ENCODE measurements at regions not wholly inside any gene's neighbourhood (a gene's known extent, or its start where the extent isn't known, plus 50 kb on each side); places are given as distances from the start of the nearest gene placed in this dataset.

GRCh38 chrX:97766501-97767095, 882.9 kb downstream of the RPA4 start:
- DNase-seq (ENCODE audit: low spot score) = no peak

DNA sequence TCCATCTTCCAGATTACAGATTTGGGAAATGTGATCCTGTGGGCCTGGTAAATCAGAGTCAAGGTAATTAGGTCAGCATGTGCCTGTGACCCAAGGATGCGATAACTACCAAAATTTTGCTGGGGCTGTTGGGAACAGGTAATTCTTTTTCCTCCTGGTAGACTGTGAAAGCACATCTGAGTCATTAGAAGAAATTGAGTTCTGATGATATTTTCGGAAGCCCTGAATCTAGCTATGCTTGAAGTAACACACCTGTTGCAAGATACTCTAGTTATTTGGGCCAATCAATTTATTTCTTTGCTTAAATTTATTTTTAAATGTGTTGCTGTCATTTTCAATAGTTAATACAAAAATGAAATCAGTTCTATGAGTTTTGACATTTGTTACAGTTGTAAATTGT, 903.6 kb downstream of the RPA4 start:
- DNase-seq (ENCODE audit: low spot score) = no peak

GRCh38 chrX:97787849-97788248, 904.1 kb downstream of the RPA4 start:
- DNase-seq (ENCODE audit: low spot score) = no peak

DNA sequence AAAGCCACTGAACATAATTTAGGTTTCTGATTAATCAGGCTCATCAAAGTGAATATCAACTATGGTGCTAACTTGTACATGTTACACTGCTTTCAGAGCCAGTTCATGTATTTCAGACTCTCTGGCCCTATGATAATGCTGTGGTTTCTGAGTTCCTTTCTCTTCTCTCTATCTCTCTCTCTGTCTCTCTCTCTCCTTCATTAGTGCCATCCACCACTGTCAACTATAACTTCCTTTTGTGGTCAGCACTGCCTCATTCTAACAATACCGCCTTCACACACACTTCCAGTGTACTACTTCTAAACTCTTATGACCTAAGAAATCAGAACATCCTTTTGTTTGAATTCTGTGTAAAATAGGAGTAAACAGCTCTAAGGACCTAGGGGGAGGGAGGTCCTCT, 907.1 kb downstream of the RPA4 start:
- DNase-seq (ENCODE audit: low spot score) = no peak

DNA sequence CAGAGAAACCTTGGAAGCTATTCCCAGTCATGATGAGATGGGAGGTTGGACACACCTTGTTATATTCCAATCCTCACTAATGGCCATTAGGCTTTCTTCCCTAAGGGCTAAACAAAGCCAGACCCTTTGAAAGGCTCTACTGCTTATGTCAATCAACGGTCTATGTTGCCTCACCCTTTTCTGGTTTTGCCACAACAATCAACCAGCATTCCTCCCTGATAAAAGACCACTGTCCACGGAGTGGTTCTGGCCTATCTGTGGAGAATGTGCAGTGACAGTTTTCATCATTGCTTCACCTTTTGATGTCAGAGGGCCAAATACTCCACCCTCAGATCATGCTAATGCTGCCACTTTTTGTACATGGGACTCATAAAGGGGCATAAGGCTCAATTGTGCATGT, 913.4 kb downstream of the RPA4 start:
- DNase-seq (ENCODE audit: low spot score) = no peak

- DNase-seq (ENCODE audit: low spot score) = no peak
These were observed 922.5 kb downstream of the RPA4 start for GRCh38 chrX:97806238-97806637.

- no peak for DNase-seq (ENCODE audit: low spot score)
These were observed 923.2 kb downstream of the RPA4 start for GRCh38 chrX:97806946-97807345.

DNA sequence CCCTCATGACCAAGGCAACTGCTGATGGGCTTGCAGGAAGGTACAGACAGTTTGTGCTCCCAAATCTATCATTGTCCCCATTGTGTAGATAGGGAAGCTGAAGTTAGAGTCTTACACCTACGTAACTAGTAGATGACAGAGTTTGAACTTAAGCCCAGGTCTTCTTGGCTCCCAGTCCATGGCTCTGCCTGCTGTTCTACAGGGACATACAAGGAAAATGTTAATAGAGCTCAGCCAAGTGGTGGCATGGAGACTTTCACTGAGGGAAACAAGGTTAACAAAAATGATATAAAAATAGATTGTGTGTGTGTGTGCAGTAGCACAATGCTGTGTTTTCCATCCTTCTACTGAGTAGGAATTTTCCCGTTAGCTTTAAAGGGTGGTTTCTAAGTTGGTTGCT, 936.5 kb downstream of the RPA4 start:
- DNase-seq (ENCODE audit: low spot score) = no peak

DNA sequence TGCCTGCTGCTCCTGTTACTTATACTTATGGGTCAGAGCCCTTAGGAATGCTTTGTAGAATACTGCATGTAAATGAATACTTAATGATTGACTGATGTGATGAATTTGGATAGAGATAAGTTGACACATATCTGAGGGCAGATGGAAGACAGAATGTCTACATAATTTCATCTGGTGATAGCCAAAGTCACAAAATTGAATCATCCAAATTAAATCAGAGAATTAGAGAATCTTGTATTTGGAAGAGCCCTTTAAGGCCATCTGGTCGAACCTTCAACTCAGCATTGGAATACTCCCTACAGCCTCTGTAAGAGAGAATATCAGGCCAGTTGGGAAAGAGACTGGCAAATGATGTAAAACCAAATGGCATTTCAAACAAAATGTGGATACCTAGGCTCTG, 944.8 kb downstream of the RPA4 start:
- no peak for DNase-seq (ENCODE audit: low spot score)

GRCh38 chrX:97835969-97836368, 952.3 kb downstream of the RPA4 start:
- no peak for DNase-seq (ENCODE audit: low spot score)

- DNase-seq (ENCODE audit: low spot score) = no peak
These were observed 958.0 kb downstream of the RPA4 start for GRCh38 chrX:97841544-97842179.

- DNase-seq (ENCODE audit: low spot score) = no peak
These were observed 958.9 kb downstream of the RPA4 start for GRCh38 chrX:97842468-97843199.

DNA sequence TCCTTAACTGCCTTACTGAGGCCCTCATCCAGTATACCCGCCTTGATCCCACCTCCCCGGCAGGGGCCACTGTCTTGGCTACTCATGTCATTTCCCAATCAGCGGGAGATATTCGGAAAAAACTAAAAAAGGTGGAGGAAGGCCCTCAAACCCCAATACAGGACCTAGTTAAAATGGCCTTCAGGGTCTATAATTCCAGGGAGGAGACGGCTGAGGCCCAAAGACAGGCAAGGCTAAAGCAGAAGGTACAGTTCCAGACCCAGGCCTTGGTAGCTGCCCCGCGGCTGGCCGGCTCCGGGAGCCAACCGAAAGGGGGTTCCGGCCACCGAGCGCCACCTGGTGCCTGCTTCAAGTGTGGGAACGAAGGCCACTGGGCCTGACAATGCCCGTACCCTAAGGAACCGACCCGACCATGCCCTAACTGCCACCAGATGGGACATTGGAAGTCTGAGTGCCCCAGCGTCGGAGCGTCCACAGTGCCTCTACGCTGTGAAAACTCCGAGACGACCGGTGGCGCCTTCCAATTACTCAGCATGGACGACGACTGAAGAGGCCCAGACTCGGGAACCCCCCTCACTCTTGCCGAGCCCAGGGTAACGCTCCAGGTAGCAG, 959.6 kb downstream of the RPA4 start:
- DNase-seq (ENCODE audit: low spot score) = no peak

DNA sequence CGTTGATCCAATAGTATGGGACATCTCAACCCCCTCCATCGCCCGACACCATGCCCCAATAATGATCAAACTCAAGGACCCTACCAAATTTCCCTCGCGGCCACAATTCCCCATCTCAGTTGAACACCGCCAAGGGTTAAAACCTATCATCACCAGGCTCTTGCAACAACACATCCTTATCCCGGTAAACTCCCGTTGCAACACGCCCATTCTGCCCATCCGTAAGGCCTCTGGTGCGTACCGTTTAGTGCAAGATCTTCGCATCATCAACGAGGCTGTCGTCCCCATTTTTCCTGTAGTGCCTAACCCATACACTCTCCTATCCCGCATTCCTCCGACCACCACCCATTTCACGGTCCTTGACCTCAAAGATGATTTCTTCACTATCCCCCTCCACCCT, 960.5 kb downstream of the RPA4 start:
- DNase-seq (ENCODE audit: low spot score) = no peak

DNA sequence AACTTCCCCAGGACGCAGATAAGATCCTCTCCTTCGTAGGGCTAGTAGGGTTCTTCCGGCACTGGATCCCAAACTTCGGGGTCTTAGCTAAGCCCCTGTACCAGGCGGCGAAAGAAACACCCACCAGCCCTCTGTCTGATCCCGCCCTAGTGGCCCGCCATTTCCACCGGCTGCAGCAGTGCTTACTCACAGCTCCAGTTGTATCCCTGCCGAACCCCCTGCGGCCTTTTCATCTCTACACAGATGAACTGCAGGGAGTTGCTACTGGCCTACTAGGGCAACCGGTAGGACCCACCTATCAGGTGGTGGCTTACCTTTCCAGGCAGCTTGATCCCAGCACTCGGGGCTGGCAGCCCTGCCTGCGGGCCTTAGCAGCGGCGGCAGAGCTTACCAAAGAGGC, 961.2 kb downstream of the RPA4 start:
- DNase-seq (ENCODE audit: low spot score) = no peak

DNA sequence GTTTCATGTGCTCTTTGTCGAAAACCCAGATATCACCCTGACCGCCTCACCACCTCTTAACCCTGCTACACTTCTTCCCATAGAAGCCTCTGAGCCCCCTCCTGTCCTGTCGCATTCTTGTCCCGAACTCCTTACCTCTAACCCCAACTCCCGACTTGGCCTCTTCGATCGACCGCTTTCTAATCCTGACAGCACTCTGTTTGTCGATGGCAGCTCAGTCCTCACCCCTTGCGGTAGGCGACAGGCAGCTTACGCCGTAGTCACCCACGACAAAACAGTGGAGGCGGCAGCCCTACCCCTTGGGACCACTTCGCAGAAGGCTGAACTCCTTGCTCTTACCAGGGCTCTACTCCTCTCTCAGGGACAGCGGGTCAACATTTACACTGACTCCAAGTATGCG, 961.7 kb downstream of the RPA4 start:
- no peak for DNase-seq (ENCODE audit: low spot score)

- DNase-seq (ENCODE audit: low spot score) = no peak
These were observed 962.5 kb downstream of the RPA4 start for GRCh38 chrX:97846228-97846627.

DNA sequence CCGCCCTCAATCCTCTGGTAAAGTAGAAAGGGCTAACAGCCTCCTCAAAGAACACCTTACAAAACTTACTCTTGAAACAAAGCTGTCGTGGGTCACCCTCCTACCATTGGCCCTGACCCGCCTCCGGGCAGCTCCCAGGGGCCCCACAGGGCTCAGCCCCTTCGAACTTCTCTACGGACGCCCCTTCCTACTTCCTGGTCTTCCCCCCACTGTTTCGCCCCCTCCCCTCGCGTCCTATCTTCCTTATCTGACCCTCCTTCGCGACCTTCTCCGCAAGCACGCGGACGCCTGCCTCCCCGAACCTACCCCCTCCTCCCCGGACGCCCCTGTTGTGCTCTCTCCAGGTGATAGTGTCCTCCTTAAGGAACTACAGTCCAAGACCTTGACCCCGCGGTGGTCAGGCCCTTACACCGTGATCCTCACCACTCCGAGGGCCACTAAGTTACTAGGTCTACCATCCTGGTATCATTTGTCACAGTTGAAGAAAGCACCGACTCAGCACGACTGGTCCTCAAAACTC, 963.1 kb downstream of the RPA4 start:
- no peak for DNase-seq (ENCODE audit: low spot score)

- no peak for DNase-seq (ENCODE audit: low spot score)
These were observed 964.4 kb downstream of the RPA4 start for GRCh38 chrX:97847885-97848679.

DNA sequence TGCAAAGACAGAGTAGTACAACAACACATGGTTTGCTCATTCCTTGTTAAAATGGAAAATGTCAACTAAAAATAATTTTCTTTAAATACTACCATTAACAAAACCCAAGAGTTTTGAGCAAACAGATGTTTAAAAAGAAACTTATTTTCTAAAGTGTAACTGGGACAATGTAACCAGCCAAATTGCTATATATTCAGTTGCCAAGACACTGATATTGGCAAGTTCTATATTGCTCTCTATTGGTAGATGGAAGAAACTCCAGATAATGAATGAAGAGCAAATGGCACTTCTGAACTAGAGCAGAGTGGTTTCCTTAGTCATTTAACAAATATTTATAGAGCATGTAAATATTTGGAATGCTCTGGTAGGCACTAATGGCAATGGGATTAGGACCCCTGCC, 966.2 kb downstream of the RPA4 start:
- no peak for DNase-seq (ENCODE audit: low spot score)

- no peak for DNase-seq (ENCODE audit: low spot score)
These were observed 967.2 kb downstream of the RPA4 start for GRCh38 chrX:97850911-97851310.

- no peak for DNase-seq (ENCODE audit: low spot score)
These were observed 970.4 kb downstream of the RPA4 start for GRCh38 chrX:97854086-97854485.
